ENCODE measurements at regions not wholly inside any gene's neighbourhood (a gene's known extent, or its start where the extent isn't known, plus 50 kb on each side); places are given as distances from the start of the nearest gene placed in this dataset.
A peak's percentile ranks its signal among the peaks of the same experiment; 100 is the strongest.

DNA sequence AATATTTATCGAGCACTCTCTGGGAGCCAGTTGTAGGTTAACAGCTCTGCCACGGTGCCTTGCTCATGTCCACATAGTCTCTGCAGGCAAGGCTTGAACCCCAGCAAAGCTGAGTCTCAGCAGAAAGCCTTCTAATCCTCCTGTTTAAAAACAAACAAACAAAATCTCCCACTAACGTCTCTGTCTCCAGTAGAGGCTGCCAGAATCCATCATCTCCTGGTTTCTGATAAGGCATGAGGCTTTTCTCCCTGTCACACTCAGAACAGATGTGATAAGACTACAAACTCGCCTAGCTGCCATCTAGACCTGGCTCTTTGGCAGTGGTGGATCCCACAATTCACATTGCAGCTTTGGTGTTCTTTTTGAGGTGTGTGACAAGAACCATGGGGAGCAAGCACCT is 813.2 kb downstream of the AACS start:
- DNase-seq, result no peak

DNA sequence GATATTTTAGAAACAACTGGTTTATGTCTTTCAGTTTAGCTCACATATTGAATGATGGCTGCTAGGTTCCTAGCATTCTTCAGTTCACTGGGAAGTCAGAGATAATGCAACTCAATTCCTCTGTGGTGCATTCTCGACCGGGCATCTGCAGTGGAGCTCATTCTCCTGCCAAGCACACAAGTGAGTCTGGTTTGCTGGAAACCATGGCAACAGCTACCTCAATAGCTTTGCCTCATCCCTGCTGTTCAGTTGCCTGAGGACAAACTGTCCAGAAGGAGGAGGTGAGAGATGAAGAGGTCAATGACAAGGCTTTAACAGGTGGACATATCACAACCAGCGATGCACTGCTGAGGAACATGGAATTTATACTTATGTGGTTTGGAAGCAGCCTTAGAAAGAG is 816.9 kb downstream of the AACS start:
- Mint-ChIP-seq H3K36me3 (ENCODE audit: insufficient read depth, unreplicated experiment) (no peaks in the 10 kb centered on the region), H3K27ac (ENCODE audit: unreplicated experiment) (no peak overlapping the region), H3K9me3 (ENCODE audit: low read depth, unreplicated experiment) (peaks cover 6% of the 10 kb centered on the region), H3K4me1 (ENCODE audit: low read depth, unreplicated experiment) (no peaks in the 10 kb centered on the region), H3K4me3 (ENCODE audit: low read depth, unreplicated experiment) (no peak overlapping the region), H3K27me3 (ENCODE audit: unreplicated experiment) (no peaks in the 10 kb centered on the region)
- intact Hi-C loops (cut with micrococcal nuclease; ENCODE audit: unreplicated experiment), result no loop called here
- BruUV-seq (replicated peaks), result no TSS peak
- TF ChIP-seq, protein P1, sequence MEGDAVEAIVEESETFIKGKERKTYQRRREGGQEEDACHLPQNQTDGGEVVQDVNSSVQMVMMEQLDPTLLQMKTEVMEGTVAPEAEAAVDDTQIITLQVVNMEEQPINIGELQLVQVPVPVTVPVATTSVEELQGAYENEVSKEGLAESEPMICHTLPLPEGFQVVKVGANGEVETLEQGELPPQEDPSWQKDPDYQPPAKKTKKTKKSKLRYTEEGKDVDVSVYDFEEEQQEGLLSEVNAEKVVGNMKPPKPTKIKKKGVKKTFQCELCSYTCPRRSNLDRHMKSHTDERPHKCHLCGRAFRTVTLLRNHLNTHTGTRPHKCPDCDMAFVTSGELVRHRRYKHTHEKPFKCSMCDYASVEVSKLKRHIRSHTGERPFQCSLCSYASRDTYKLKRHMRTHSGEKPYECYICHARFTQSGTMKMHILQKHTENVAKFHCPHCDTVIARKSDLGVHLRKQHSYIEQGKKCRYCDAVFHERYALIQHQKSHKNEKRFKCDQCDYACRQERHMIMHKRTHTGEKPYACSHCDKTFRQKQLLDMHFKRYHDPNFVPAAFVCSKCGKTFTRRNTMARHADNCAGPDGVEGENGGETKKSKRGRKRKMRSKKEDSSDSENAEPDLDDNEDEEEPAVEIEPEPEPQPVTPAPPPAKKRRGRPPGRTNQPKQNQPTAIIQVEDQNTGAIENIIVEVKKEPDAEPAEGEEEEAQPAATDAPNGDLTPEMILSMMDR (IDR thresholded peaks at IDR 0.05; ENCODE audit: unreplicated experiment), result no peak
- no peak for DNase-seq
- CTCF ChIA-PET, result no interaction called here

More for the DNA sequence above, 813.2 kb downstream of the AACS start:
- Mint-ChIP-seq H3K9me3 (ENCODE audit: low read depth, unreplicated experiment) (peaks cover 3% of the 10 kb centered on the region), H3K27ac (ENCODE audit: unreplicated experiment) (peak overlapping the region; percentile 44), H3K27me3 (ENCODE audit: unreplicated experiment) (no peaks in the 10 kb centered on the region), H3K36me3 (ENCODE audit: insufficient read depth, unreplicated experiment) (no peaks in the 10 kb centered on the region), H3K4me1 (ENCODE audit: low read depth, unreplicated experiment) (no peaks in the 10 kb centered on the region), H3K4me3 (ENCODE audit: low read depth, unreplicated experiment) (no peak overlapping the region)
- intact Hi-C loops (cut with micrococcal nuclease; ENCODE audit: unreplicated experiment), result no loop called here
- CTCF ChIA-PET, result no interaction called here
- BruUV-seq (replicated peaks), result no TSS peak
- TF ChIP-seq, protein P1 (IDR thresholded peaks at IDR 0.05; ENCODE audit: unreplicated experiment), result no peak

DNA sequence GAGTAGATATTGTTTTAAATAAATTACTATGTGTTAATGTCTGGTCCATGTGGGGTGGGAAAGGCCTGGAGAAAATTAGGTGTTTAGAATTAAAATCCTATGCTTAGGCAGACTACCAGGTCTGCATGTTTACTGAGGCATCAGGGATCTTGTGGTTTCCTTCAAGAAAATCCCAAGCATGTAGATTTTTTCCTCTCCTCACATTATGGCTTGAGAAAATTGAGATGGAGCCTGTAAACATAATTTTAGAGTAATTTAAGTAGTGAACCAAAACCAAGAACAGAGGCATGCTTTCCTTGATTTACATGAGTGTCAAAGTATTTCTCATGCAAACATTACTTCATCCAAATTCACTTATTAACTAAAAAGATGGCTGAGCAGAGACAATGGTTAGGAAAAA is 823.7 kb downstream of the AACS start:
- H3K36me3 Mint-ChIP-seq (ENCODE audit: insufficient read depth, unreplicated experiment), result no peaks in the 10 kb centered on the region
- peaks cover 9% of the 10 kb centered on the region for H3K9me3 Mint-ChIP-seq (ENCODE audit: low read depth, unreplicated experiment)
- no peak for DNase-seq
- no peaks in the 10 kb centered on the region for H3K4me1 Mint-ChIP-seq (ENCODE audit: low read depth, unreplicated experiment)
- H3K4me3 Mint-ChIP-seq (ENCODE audit: low read depth, unreplicated experiment), result no peak overlapping the region
- H3K27ac Mint-ChIP-seq (ENCODE audit: unreplicated experiment), result no peak overlapping the region
- no TSS peak for BruUV-seq (replicated peaks)
- no peaks in the 10 kb centered on the region for H3K27me3 Mint-ChIP-seq (ENCODE audit: unreplicated experiment)
- CTCF ChIA-PET, result interaction anchor here (0.6 kb wide), 1 partner anchor 516 kb away, joined by 3 read pairs; no protein-coding TSS in a partner anchor
- intact Hi-C loops (cut with micrococcal nuclease; ENCODE audit: unreplicated experiment), result no loop called here
- TF ChIP-seq, protein P1 (IDR thresholded peaks at IDR 0.05; ENCODE audit: unreplicated experiment), result no peak

DNA sequence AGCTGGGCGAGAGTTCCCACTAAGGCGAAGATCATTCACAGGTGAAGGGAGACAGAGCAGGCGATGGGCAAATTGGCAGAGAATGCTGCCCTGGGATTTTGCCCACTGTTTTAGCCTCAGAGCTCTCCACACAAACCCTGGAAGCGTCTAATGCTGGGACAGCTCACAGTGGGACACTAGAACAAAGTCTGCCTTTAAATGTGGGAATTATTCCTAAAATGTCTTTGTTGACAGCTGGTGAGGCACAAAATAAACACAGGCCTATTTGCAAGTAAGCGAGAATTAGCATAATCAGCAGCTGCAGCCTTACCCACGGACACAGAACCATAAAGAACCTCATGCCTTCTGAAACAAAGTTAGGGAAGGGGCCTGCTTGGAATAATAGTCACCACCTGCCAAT is 824.5 kb downstream of the AACS start:
- Mint-ChIP-seq H3K36me3 (ENCODE audit: insufficient read depth, unreplicated experiment) (no peaks in the 10 kb centered on the region), H3K27me3 (ENCODE audit: unreplicated experiment) (no peaks in the 10 kb centered on the region), H3K27ac (ENCODE audit: unreplicated experiment) (no peak overlapping the region), H3K4me1 (ENCODE audit: low read depth, unreplicated experiment) (no peaks in the 10 kb centered on the region), H3K9me3 (ENCODE audit: low read depth, unreplicated experiment) (peaks cover 6% of the 10 kb centered on the region), H3K4me3 (ENCODE audit: low read depth, unreplicated experiment) (no peak overlapping the region)
- CTCF ChIA-PET, result no interaction called here
- no TSS peak for BruUV-seq (replicated peaks)
- TF ChIP-seq, protein P1 (IDR thresholded peaks at IDR 0.05; ENCODE audit: unreplicated experiment), result no peak
- intact Hi-C loops (cut with micrococcal nuclease; ENCODE audit: unreplicated experiment), result no loop called here
- no peak for DNase-seq
